ENCODE measurements at regions not wholly inside any gene's neighbourhood (a gene's known extent, or its start where the extent isn't known, plus 50 kb on each side); places are given as distances from the start of the nearest gene placed in this dataset.

DNA sequence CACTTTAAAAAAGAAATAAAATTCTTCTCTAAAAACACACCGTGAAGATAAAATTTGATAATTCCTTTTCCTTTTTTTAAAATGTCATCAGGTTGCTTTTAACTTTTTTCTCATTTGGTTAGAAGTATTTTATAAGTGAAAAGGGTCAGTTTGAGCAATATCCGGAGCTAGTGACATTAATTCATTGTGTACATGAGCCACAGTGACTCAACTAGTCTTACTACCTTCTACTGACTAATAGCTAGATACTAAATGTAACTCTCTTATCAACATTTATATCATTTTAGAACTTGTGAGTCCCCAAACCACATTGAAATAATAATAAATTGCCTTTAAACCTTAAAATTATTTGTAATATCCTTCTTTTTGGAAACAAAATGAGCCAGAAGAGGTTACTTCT lies 101.2 kb upstream of the ZBTB20 start:
- Histone ChIP-seq H3K79me2 (ENCODE audit: control insufficient read depth, insufficient read depth, low read length, poor library complexity) (no peaks in the 10 kb centered on the region), H3K4me2 (ENCODE audit: low read length) (no peak overlapping the region), H3K4me1 (ENCODE audit: control insufficient read depth in 1 of 2, insufficient read depth in 2 of 2, low read length in 2 of 2) (no peaks in the 10 kb centered on the region), H3K27ac (ENCODE audit: low read depth, low read length) (no peak overlapping the region), H3K36me3 (ENCODE audit: control insufficient read depth in 1 of 2, insufficient read depth in 2 of 2, low read length in 2 of 2) (no peaks in the 10 kb centered on the region), H2AFZ (ENCODE audit: insufficient read depth, low read length, poor library complexity) (no peak overlapping the region), H3K27me3 (ENCODE audit: insufficient read depth, low read length) (no peaks in the 10 kb centered on the region), H3K79me1 (ENCODE audit: low read length) (no peaks in the 10 kb centered on the region), H2BK12ac (ENCODE audit: low read length) (no peak overlapping the region), H3K18ac (ENCODE audit: low read length) (no peak overlapping the region), H3K9ac (ENCODE audit: low read length) (no peak overlapping the region), H3K4me3 (ENCODE audit: low read depth, low read length) (no peak overlapping the region), H3K4ac (ENCODE audit: low read depth, low read length) (no peak overlapping the region), H2BK5ac (ENCODE audit: low read depth, low read length, poor library complexity) (no peak overlapping the region), H3K23ac (ENCODE audit: low read length) (no peak overlapping the region), H4K12ac (ENCODE audit: low read depth, low read length) (no peak overlapping the region), H2BK120ac (ENCODE audit: insufficient read depth, low read length, poor library complexity) (no peak overlapping the region), H2AK5ac (ENCODE audit: low read length) (no peak overlapping the region), H4K91ac (ENCODE audit: low read depth, low read length) (no peak overlapping the region), H3K14ac (ENCODE audit: low read length) (no peak overlapping the region), H3K9me3 (ENCODE audit: insufficient read depth, low read depth, low read length) (no peaks in the 10 kb centered on the region), H4K8ac (ENCODE audit: low read depth, low read length) (no peak overlapping the region)
- DNase-seq = no peak
- no CpG with 5 or more reads among the region's 2 CpGs for WGBS (ENCODE audit: extremely low coverage, insufficient coverage, insufficient read length)

DNA sequence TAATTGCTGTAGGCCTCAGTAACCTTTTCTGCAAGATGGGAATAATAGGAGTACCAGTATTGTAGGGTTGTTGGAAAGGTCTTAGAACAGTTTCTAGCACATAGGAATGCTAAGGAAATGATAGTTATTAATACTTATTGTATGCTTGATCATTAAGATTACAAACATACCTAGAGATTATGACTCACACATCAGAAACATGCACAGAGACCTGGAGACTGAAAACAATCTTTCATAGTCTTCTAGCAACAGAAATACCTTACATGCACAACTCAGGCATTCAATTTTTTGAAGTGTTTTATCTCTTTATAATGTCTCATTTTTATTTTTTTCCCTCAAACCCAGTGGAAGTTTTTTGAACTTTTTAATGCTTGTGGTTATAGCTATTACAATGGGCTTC lies 104.4 kb upstream of the ZBTB20 start:
- H3K4me1 ChIP-seq (ENCODE audit: control insufficient read depth in 1 of 2, insufficient read depth in 2 of 2, low read length in 2 of 2) = no peaks in the 10 kb centered on the region
- no peak overlapping the region for H2AK5ac ChIP-seq (ENCODE audit: low read length)
- H3K9me3 ChIP-seq (ENCODE audit: insufficient read depth, low read depth, low read length) = peaks cover 2% of the 10 kb centered on the region
- peak in 1 of 2 donors; percentile 11 for DNase-seq
- no peak overlapping the region for H4K91ac ChIP-seq (ENCODE audit: low read depth, low read length)
- H2BK5ac ChIP-seq (ENCODE audit: low read depth, low read length, poor library complexity) = no peak overlapping the region
- no peak overlapping the region for H2BK12ac ChIP-seq (ENCODE audit: low read length)
- H3K4ac ChIP-seq (ENCODE audit: low read depth, low read length) = no peak overlapping the region
- no peaks in the 10 kb centered on the region for H3K36me3 ChIP-seq (ENCODE audit: control insufficient read depth in 1 of 2, insufficient read depth in 2 of 2, low read length in 2 of 2)
- no peak overlapping the region for H2BK120ac ChIP-seq (ENCODE audit: insufficient read depth, low read length, poor library complexity)
- no peaks in the 10 kb centered on the region for H3K79me1 ChIP-seq (ENCODE audit: low read length)
- no peak overlapping the region for H3K4me2 ChIP-seq (ENCODE audit: low read length)
- no peak overlapping the region for H3K9ac ChIP-seq (ENCODE audit: low read length)
- H2AFZ ChIP-seq (ENCODE audit: insufficient read depth, low read length, poor library complexity) = no peak overlapping the region
- no peak overlapping the region for H3K27ac ChIP-seq (ENCODE audit: low read depth, low read length)
- no peaks in the 10 kb centered on the region for H3K79me2 ChIP-seq (ENCODE audit: control insufficient read depth, insufficient read depth, low read length, poor library complexity)
- H3K14ac ChIP-seq (ENCODE audit: low read length) = no peak overlapping the region
- no peak overlapping the region for H3K23ac ChIP-seq (ENCODE audit: low read length)
- no peak overlapping the region for H3K4me3 ChIP-seq (ENCODE audit: low read depth, low read length)
- no peaks in the 10 kb centered on the region for H3K27me3 ChIP-seq (ENCODE audit: insufficient read depth, low read length)
- H4K12ac ChIP-seq (ENCODE audit: low read depth, low read length) = no peak overlapping the region
- no peak overlapping the region for H4K8ac ChIP-seq (ENCODE audit: low read depth, low read length)
- H3K18ac ChIP-seq (ENCODE audit: low read length) = no peak overlapping the region

DNA sequence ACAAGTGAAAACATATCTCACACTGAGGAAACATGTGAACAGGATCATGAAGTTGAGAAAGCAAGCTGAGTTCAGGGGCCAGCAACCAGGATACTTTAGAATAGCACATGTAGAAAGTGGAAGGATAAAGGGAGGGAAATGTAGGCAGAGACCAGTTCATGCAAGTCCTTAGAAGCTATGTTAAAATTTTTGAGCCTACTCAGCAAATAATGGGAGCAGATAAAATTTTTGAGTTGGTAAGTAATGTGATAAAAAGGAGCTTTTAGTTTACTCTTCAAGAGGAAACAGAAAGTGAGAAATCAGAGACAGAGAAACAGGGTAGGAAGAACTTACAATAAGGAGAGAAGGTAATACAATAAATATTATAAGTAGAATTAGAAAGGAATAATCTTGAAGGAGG lies 105.6 kb upstream of the ZBTB20 start:
- Histone ChIP-seq H3K4me3 (ENCODE audit: low read depth, low read length) (no peak overlapping the region), H4K8ac (ENCODE audit: low read depth, low read length) (no peak overlapping the region), H3K36me3 (ENCODE audit: control insufficient read depth in 1 of 2, insufficient read depth in 2 of 2, low read length in 2 of 2) (no peaks in the 10 kb centered on the region), H3K9me3 (ENCODE audit: insufficient read depth, low read depth, low read length) (peaks cover 2% of the 10 kb centered on the region), H3K23ac (ENCODE audit: low read length) (no peak overlapping the region), H2BK120ac (ENCODE audit: insufficient read depth, low read length, poor library complexity) (no peak overlapping the region), H2AK5ac (ENCODE audit: low read length) (no peak overlapping the region), H2AFZ (ENCODE audit: insufficient read depth, low read length, poor library complexity) (no peak overlapping the region), H3K14ac (ENCODE audit: low read length) (no peak overlapping the region), H3K18ac (ENCODE audit: low read length) (no peak overlapping the region), H3K4me1 (ENCODE audit: control insufficient read depth in 1 of 2, insufficient read depth in 2 of 2, low read length in 2 of 2) (no peaks in the 10 kb centered on the region), H3K79me1 (ENCODE audit: low read length) (no peaks in the 10 kb centered on the region), H4K12ac (ENCODE audit: low read depth, low read length) (no peak overlapping the region), H2BK5ac (ENCODE audit: low read depth, low read length, poor library complexity) (no peak overlapping the region), H3K9ac (ENCODE audit: low read length) (no peak overlapping the region), H3K27ac (ENCODE audit: low read depth, low read length) (no peak overlapping the region), H3K4ac (ENCODE audit: low read depth, low read length) (no peak overlapping the region), H3K79me2 (ENCODE audit: control insufficient read depth, insufficient read depth, low read length, poor library complexity) (no peaks in the 10 kb centered on the region), H2BK12ac (ENCODE audit: low read length) (no peak overlapping the region), H4K91ac (ENCODE audit: low read depth, low read length) (no peak overlapping the region), H3K27me3 (ENCODE audit: insufficient read depth, low read length) (no peaks in the 10 kb centered on the region), H3K4me2 (ENCODE audit: low read length) (no peak overlapping the region)
- no peak for DNase-seq

DNA sequence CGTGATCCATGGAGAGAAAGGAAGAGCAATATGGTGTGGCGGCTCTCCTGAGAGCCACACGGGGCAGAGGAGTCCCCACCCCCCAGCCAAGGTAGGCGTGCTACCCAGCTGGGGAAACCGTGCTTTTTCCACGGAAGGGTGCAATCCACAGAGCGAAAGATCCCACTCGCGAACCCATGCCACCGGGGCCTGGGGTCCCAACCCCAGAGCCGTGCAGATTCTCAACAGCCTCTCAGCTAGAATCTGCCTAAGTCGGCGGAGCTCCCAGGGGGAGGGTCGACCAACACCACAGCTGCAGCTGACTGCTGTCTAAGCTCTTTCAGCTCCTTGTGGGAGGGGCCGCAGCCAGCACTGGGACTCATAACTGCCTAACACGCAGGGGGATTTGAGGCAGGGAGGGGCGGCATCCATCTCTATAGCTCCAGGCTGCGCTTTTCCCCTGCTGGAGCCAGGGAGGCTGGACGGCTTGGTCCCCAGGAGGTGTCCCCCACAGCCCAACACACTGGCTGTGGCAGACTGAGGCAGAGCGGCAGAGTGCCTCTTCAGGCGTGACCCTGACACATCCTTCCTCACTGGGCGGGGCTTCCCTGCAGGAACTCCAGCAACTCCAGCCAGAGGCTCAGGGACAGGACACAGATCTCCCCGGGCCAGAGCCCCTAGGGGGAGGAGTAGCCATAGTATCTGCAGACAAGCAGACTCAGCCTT lies 107.6 kb upstream of the ZBTB20 start:
- H4K91ac ChIP-seq (ENCODE audit: low read depth, low read length) = no peak overlapping the region
- H3K18ac ChIP-seq (ENCODE audit: low read length) = no peak overlapping the region
- H3K14ac ChIP-seq (ENCODE audit: low read length) = no peak overlapping the region
- no peak overlapping the region for H3K9ac ChIP-seq (ENCODE audit: low read length)
- H3K4me2 ChIP-seq (ENCODE audit: low read length) = no peak overlapping the region
- no peak overlapping the region for H4K8ac ChIP-seq (ENCODE audit: low read depth, low read length)
- H2BK5ac ChIP-seq (ENCODE audit: low read depth, low read length, poor library complexity) = no peak overlapping the region
- H3K27ac ChIP-seq (ENCODE audit: low read depth, low read length) = no peak overlapping the region
- H3K27me3 ChIP-seq (ENCODE audit: insufficient read depth, low read length) = no peaks in the 10 kb centered on the region
- H3K4ac ChIP-seq (ENCODE audit: low read depth, low read length) = no peak overlapping the region
- no peak overlapping the region for H2BK12ac ChIP-seq (ENCODE audit: low read length)
- no peak overlapping the region for H4K12ac ChIP-seq (ENCODE audit: low read depth, low read length)
- no peak overlapping the region for H2AFZ ChIP-seq (ENCODE audit: insufficient read depth, low read length, poor library complexity)
- H3K79me1 ChIP-seq (ENCODE audit: low read length) = no peaks in the 10 kb centered on the region
- peak; percentile 5 to 13 for DNase-seq
- peaks cover 2% of the 10 kb centered on the region for H3K9me3 ChIP-seq (ENCODE audit: insufficient read depth, low read depth, low read length)
- WGBS (ENCODE audit: extremely low coverage, insufficient coverage, insufficient read length) = no CpG with 5 or more reads among the region's 23 CpGs
- H3K36me3 ChIP-seq (ENCODE audit: control insufficient read depth in 1 of 2, insufficient read depth in 2 of 2, low read length in 2 of 2) = no peaks in the 10 kb centered on the region
- no peak overlapping the region for H3K4me3 ChIP-seq (ENCODE audit: low read depth, low read length)
- H3K23ac ChIP-seq (ENCODE audit: low read length) = no peak overlapping the region
- H3K79me2 ChIP-seq (ENCODE audit: control insufficient read depth, insufficient read depth, low read length, poor library complexity) = no peaks in the 10 kb centered on the region
- H3K4me1 ChIP-seq (ENCODE audit: control insufficient read depth in 1 of 2, insufficient read depth in 2 of 2, low read length in 2 of 2) = no peaks in the 10 kb centered on the region
- no peak overlapping the region for H2AK5ac ChIP-seq (ENCODE audit: low read length)
- no peak overlapping the region for H2BK120ac ChIP-seq (ENCODE audit: insufficient read depth, low read length, poor library complexity)
